Transverse colon (tissue), 4 donors: ENCODE measurements at regions not wholly inside any gene's neighbourhood (a gene's known extent, or its start where the extent isn't known, plus 50 kb on each side); places are given as distances from the start of the nearest gene placed in this dataset.

ENCODE experiments used
- DNase-seq: peaks from one replicate; pipeline ENCODE4 v3.0.0-alpha.2; 2019
- H3K27ac ChIP-seq, 4 donors: fragments of 200-600 bp; sonication (generic); 2 replicates each; pipeline ENCODE4 v1.5.1; 2016 to 2018; ENCODE audit warnings: inconsistent platforms in 4 of 4
- H3K27me3 ChIP-seq: fragments of 200-600 bp; sonication (generic); 2 replicates; pipeline ENCODE4 v1.5.1; 2017; ENCODE audit warnings: inconsistent platforms
- H3K36me3 ChIP-seq, 4 donors: fragments of 200-600 bp; sonication (generic); 2 replicates each; pipeline ENCODE4 v1.5.1; 2017 to 2019; ENCODE audit warnings: inconsistent platforms in 4 of 4
- H3K4me1 ChIP-seq, 4 donors: fragments of 200-600 bp; sonication (generic); 2 replicates each; pipeline ENCODE4 v1.5.1; 2017 to 2020; ENCODE audit warnings: inconsistent platforms in 4 of 4
- H3K4me3 ChIP-seq, 4 donors: fragments of 200-600 bp; sonication (generic); 1 replicate in 1 of 4; 2 replicates in 3 of 4; pipeline versions ENCODE4 v1.5.1 to v1.6.1; 2017 to 2019; ENCODE audit warnings: inconsistent platforms in 4 of 4
- H3K9me3 ChIP-seq, 2 donors: fragments of 200-600 bp; sonication (generic); 2 replicates each; pipeline ENCODE4 v1.5.1; 2017 to 2019; ENCODE audit warnings: inconsistent platforms in 2 of 2
- CTCF ChIP-seq, 5 experiments: fragments of 200-600 bp in 3 of 5; fragments of 450-650 bp in 2 of 5; sonication (generic) in 3 of 5; IDR thresholded peaks; 1 replicate in 2 of 5; 2 replicates in 3 of 5; pipeline ENCODE4 v1.5.1; 2016 to 2017; ENCODE audit warnings: antibody characterized with exemption in 5 of 5, inconsistent platforms in 3 of 5, mild to moderate bottlenecking in 2 of 5, moderate library complexity in 1 of 5
- EP300 ChIP-seq: sonication (generic); formaldehyde crosslinking; IDR thresholded peaks from one replicate; pipeline ENCODE4 v1.6.1; 2017; ENCODE audit warnings: antibody characterized with exemption, low read depth
- POLR2A ChIP-seq: fragments of 450-650 bp; IDR thresholded peaks from one replicate; pipeline ENCODE4 v1.6.1; 2016; ENCODE audit warnings: antibody characterized with exemption, mild to moderate bottlenecking, moderate library complexity
- POLR2AphosphoS5 ChIP-seq, 3 donors: sonication (generic); formaldehyde crosslinking; IDR thresholded peaks; one replicate each; pipeline ENCODE4 v1.6.1; 2016; ENCODE audit warnings: antibody characterized with exemption in 3 of 3
- WGBS, 2 donors: methylation state at CpG; one replicate each; pipeline ENCODE4 v1.1.5; 2018; ENCODE audit warnings: low coverage in 1 of 2; 5-methylcytosine and 5-hydroxymethylcytosine counted together
- in situ Hi-C, 4 donors: fragments of 200-750 bp; cut with MboI; loops; one replicate each; pipeline versions ENCODE4 v1.15.0 to v1.15.1; 2017; ENCODE audit warnings: low sequenced_read_pairs in 3 of 4, low pct_ligation_motif_present in 1 of 4, low pct_unique_long_range_greater_than_20kb in 1 of 4
- intact Hi-C: fragments of 100-400 bp; cut with DNase I; formaldehyde crosslinking; loops from one replicate; pipeline ENCODE4 v1.15.1; 2023; ENCODE audit warnings: low total_unique reads

GRCh38 chr16:85978976-85979375, 80.0 kb downstream of the IRF8 start:
- H3K4me1 ChIP-seq: peaks cover 6 to 64% (median 22%) of the 10 kb centered on the region in 4 donors
- DNase-seq: no peak
- H3K4me3 ChIP-seq: no peak overlapping the region
- TF ChIP-seq POLR2AphosphoS5 (IDR thresholded peaks at IDR 0.05): no peak
- no peak for TF ChIP-seq POLR2A
- no peak for TF ChIP-seq CTCF (IDR thresholded peaks at IDR 0.05)
- TF ChIP-seq EP300: no peak
- no peaks in the 10 kb centered on the region for H3K27me3 ChIP-seq
- no peak overlapping the region for H3K27ac ChIP-seq
- WGBS, 2 donors: 89% methylated on average over 13 of the region's 13 CpGs; no CpG with 5 or more reads in 1 of the 2 donors
- no peaks in the 10 kb centered on the region for H3K36me3 ChIP-seq
- H3K9me3 ChIP-seq: no peaks in the 10 kb centered on the region
- in situ Hi-C loops (no loop called here), intact Hi-C loops (no loop called here)

- H3K36me3 ChIP-seq: no peaks in the 10 kb centered on the region
- no peaks in the 10 kb centered on the region for H3K9me3 ChIP-seq
- H3K4me3 ChIP-seq: no peak overlapping the region
- peak; percentile 64 for DNase-seq
- intact Hi-C loops: no loop called here
- in situ Hi-C loops: loop anchor here in 3 of 4 donors (10.0 kb wide), 1 partner anchor 155 kb away; no protein-coding TSS in a partner anchor
- peak overlapping the region in 1 of 4 donors; percentile 30 for H3K27ac ChIP-seq
- H3K27me3 ChIP-seq: no peaks in the 10 kb centered on the region
- peaks cover 3 to 66% (median 20%) of the 10 kb centered on the region in 4 donors for H3K4me1 ChIP-seq
- WGBS, 2 donors: 47 to 59% methylated on average over 2 to 11 of the region's 11 CpGs
- TF ChIP-seq POLR2AphosphoS5 (IDR thresholded peaks at IDR 0.05) (no peak), EP300 (no peak), CTCF (IDR thresholded peaks at IDR 0.05) (peak in 4 of 5 experiments; percentile 32 to 55 (median 47)), POLR2A (no peak)
Observed at GRCh38 chr16:85979605-85980004, 80.6 kb downstream of the IRF8 start.

- H3K4me3 ChIP-seq: no peak overlapping the region
- TF ChIP-seq CTCF (IDR thresholded peaks at IDR 0.05) (no peak), POLR2A (no peak), POLR2AphosphoS5 (IDR thresholded peaks at IDR 0.05) (no peak), EP300 (no peak)
- H3K27ac ChIP-seq: no peak overlapping the region
- no peaks in the 10 kb centered on the region for H3K27me3 ChIP-seq
- 95 to 96% methylated on average over 4 to 6 of the region's 6 CpGs for WGBS, 2 donors
- peaks cover 0 to 65% (median 17%) of the 10 kb centered on the region in 4 donors for H3K4me1 ChIP-seq
- no peaks in the 10 kb centered on the region for H3K9me3 ChIP-seq
- in situ Hi-C loops: loop anchor here in 3 of 4 donors (10.0 kb wide), 1 partner anchor 156 kb away; no protein-coding TSS in a partner anchor
- DNase-seq: no peak
- intact Hi-C loops: no loop called here
- no peaks in the 10 kb centered on the region for H3K36me3 ChIP-seq
Observed at GRCh38 chr16:85980686-85981085, 81.7 kb downstream of the IRF8 start.

- Histone ChIP-seq H3K9me3 (no peaks in the 10 kb centered on the region), H3K27me3 (no peaks in the 10 kb centered on the region), H3K4me1 (peaks cover 0 to 67% (median 23%) of the 10 kb centered on the region in 4 donors), H3K27ac (no peak overlapping the region), H3K4me3 (no peak overlapping the region), H3K36me3 (no peaks in the 10 kb centered on the region)
- intact Hi-C loops: no loop called here
- in situ Hi-C loops: loop anchor here in 3 of 4 donors (10.0 kb wide), 1 partner anchor 157 kb away; no protein-coding TSS in a partner anchor
- no peak for TF ChIP-seq EP300
- TF ChIP-seq CTCF (IDR thresholded peaks at IDR 0.05): no peak
- no peak for TF ChIP-seq POLR2A
- no peak for DNase-seq
- WGBS, 2 donors: 84 to 100% methylated on average over 3 to 16 of the region's 16 CpGs
Observed at GRCh38 chr16:85981826-85982562, 83.0 kb downstream of the IRF8 start.
